ENCODE measurements at regions not wholly inside any gene's neighbourhood (a gene's known extent, or its start where the extent isn't known, plus 50 kb on each side); places are given as distances from the start of the nearest gene placed in this dataset.
"Not testable (repeated sequence)": the region's sequence is repeated elsewhere in the genome, so short reads cannot be mapped to it uniquely, and the experiment has no call there.

- DNase-seq (no peak), FAIRE-seq (no peak)
- no peaks in the 10 kb centered on the region for H3K36me3 ChIP-seq (ENCODE audit: control insufficient read depth in 3 of 3, insufficient read depth in 2 of 3, low read depth in 1 of 3, low read length in 3 of 3)
- peaks cover 0 to 5% of the 10 kb centered on the region in 2 donors for H3K9me3 ChIP-seq (ENCODE audit: control insufficient read depth in 2 of 2, insufficient read depth in 1 of 2, low read depth in 1 of 2, low read length in 1 of 2)
- H3K4me3 ChIP-seq (ENCODE audit: low read depth in 1 of 3, low read length in 3 of 3) = no peak overlapping the region
- WGBS, 3 donors = 77 to 85% (median 79%) methylated on average over 5 of the region's 5 CpGs
- H3K27me3 ChIP-seq (ENCODE audit: control insufficient read depth in 3 of 3, insufficient read depth in 3 of 3, low read length in 3 of 3) = no peaks in the 10 kb centered on the region
- H3K27ac ChIP-seq (ENCODE audit: low read depth in 1 of 3, low read length in 2 of 3) = no peak overlapping the region
- no peaks in the 10 kb centered on the region for H3K4me1 ChIP-seq (ENCODE audit: control insufficient read depth in 3 of 3, insufficient read depth in 2 of 3, low read depth in 1 of 3, low read length in 2 of 3)
Observed at GRCh38 chr2:195148004-195148403, 509.0 kb upstream of the SLC39A10 start.

GRCh38 chr2:195146761-195147541 lies 510.1 kb upstream of the SLC39A10 start:
- DNase-seq (no peak), FAIRE-seq (no peak)
- H3K27me3 ChIP-seq (ENCODE audit: control insufficient read depth in 3 of 3, insufficient read depth in 3 of 3, low read length in 3 of 3) = no peaks in the 10 kb centered on the region
- WGBS, 3 donors = 76 to 78% (median 77%) methylated on average over 4 of the region's 4 CpGs
- no peak overlapping the region for H3K27ac ChIP-seq (ENCODE audit: low read depth in 1 of 3, low read length in 2 of 3)
- no peaks in the 10 kb centered on the region for H3K36me3 ChIP-seq (ENCODE audit: control insufficient read depth in 3 of 3, insufficient read depth in 2 of 3, low read depth in 1 of 3, low read length in 3 of 3)
- peaks cover 0 to 7% of the 10 kb centered on the region in 2 donors for H3K9me3 ChIP-seq (ENCODE audit: control insufficient read depth in 2 of 2, insufficient read depth in 1 of 2, low read depth in 1 of 2, low read length in 1 of 2)
- H3K4me1 ChIP-seq (ENCODE audit: control insufficient read depth in 3 of 3, insufficient read depth in 2 of 3, low read depth in 1 of 3, low read length in 2 of 3) = no peaks in the 10 kb centered on the region
- no peak overlapping the region for H3K4me3 ChIP-seq (ENCODE audit: low read depth in 1 of 3, low read length in 3 of 3)

- Histone ChIP-seq H3K4me1 (ENCODE audit: control insufficient read depth in 3 of 3, insufficient read depth in 2 of 3, low read depth in 1 of 3, low read length in 2 of 3) (no peaks in the 10 kb centered on the region), H3K9me3 (ENCODE audit: control insufficient read depth in 2 of 2, insufficient read depth in 1 of 2, low read depth in 1 of 2, low read length in 1 of 2) (peaks cover 0 to 6% of the 10 kb centered on the region in 2 donors), H3K4me3 (ENCODE audit: low read depth in 1 of 3, low read length in 3 of 3) (no peak overlapping the region), H3K27ac (ENCODE audit: low read depth in 1 of 3, low read length in 2 of 3) (no peak overlapping the region), H3K27me3 (ENCODE audit: control insufficient read depth in 3 of 3, insufficient read depth in 3 of 3, low read length in 3 of 3) (no peaks in the 10 kb centered on the region), H3K36me3 (ENCODE audit: control insufficient read depth in 3 of 3, insufficient read depth in 2 of 3, low read depth in 1 of 3, low read length in 3 of 3) (no peaks in the 10 kb centered on the region)
- FAIRE-seq = no peak
- no peak for DNase-seq
- WGBS, 3 donors = 87 to 90% (median 87%) methylated on average over 7 of the region's 7 CpGs
Observed at GRCh38 chr2:195138435-195138834, 518.6 kb upstream of the SLC39A10 start.

- 80 to 92% (median 83%) methylated on average over 3 of the region's 3 CpGs for WGBS, 3 donors
- not testable (repeated sequence) for H3K9me3 ChIP-seq (ENCODE audit: control insufficient read depth in 2 of 2, insufficient read depth in 1 of 2, low read depth in 1 of 2, low read length in 1 of 2); H3K4me1 ChIP-seq (ENCODE audit: control insufficient read depth in 3 of 3, insufficient read depth in 2 of 3, low read depth in 1 of 3, low read length in 2 of 3); H3K36me3 ChIP-seq (ENCODE audit: control insufficient read depth in 3 of 3, insufficient read depth in 2 of 3, low read depth in 1 of 3, low read length in 3 of 3); H3K27ac ChIP-seq (ENCODE audit: low read depth in 1 of 3, low read length in 2 of 3); FAIRE-seq; H3K27me3 ChIP-seq (ENCODE audit: control insufficient read depth in 3 of 3, insufficient read depth in 3 of 3, low read length in 3 of 3); H3K4me3 ChIP-seq (ENCODE audit: low read depth in 1 of 3, low read length in 3 of 3); DNase-seq
Observed at GRCh38 chr2:195125889-195126288, 531.1 kb upstream of the SLC39A10 start.

GRCh38 chr2:195124391-195125079 lies 532.5 kb upstream of the SLC39A10 start:
- Histone ChIP-seq H3K4me1 (ENCODE audit: control insufficient read depth in 3 of 3, insufficient read depth in 2 of 3, low read depth in 1 of 3, low read length in 2 of 3) (no peaks in the 10 kb centered on the region), H3K4me3 (ENCODE audit: low read depth in 1 of 3, low read length in 3 of 3) (no peak overlapping the region), H3K27ac (ENCODE audit: low read depth in 1 of 3, low read length in 2 of 3) (no peak overlapping the region), H3K9me3 (ENCODE audit: control insufficient read depth in 2 of 2, insufficient read depth in 1 of 2, low read depth in 1 of 2, low read length in 1 of 2) (no peaks in the 10 kb centered on the region), H3K27me3 (ENCODE audit: control insufficient read depth in 3 of 3, insufficient read depth in 3 of 3, low read length in 3 of 3) (no peaks in the 10 kb centered on the region), H3K36me3 (ENCODE audit: control insufficient read depth in 3 of 3, insufficient read depth in 2 of 3, low read depth in 1 of 3, low read length in 3 of 3) (no peaks in the 10 kb centered on the region)
- FAIRE-seq (no peak), DNase-seq (no peak)
- 67 to 83% (median 70%) methylated on average over 10 of the region's 10 CpGs for WGBS, 3 donors

GRCh38 chr2:195122653-195123052 lies 534.4 kb upstream of the SLC39A10 start:
- no peak overlapping the region for H3K27ac ChIP-seq (ENCODE audit: low read depth in 1 of 3, low read length in 2 of 3)
- DNase-seq (no peak), FAIRE-seq (no peak)
- H3K9me3 ChIP-seq (ENCODE audit: control insufficient read depth in 2 of 2, insufficient read depth in 1 of 2, low read depth in 1 of 2, low read length in 1 of 2) = no peaks in the 10 kb centered on the region
- no peaks in the 10 kb centered on the region for H3K36me3 ChIP-seq (ENCODE audit: control insufficient read depth in 3 of 3, insufficient read depth in 2 of 3, low read depth in 1 of 3, low read length in 3 of 3)
- H3K4me1 ChIP-seq (ENCODE audit: control insufficient read depth in 3 of 3, insufficient read depth in 2 of 3, low read depth in 1 of 3, low read length in 2 of 3) = no peaks in the 10 kb centered on the region
- 69 to 88% (median 79%) methylated on average over 1 of the region's 1 CpG for WGBS, 3 donors
- no peak overlapping the region for H3K4me3 ChIP-seq (ENCODE audit: low read depth in 1 of 3, low read length in 3 of 3)
- H3K27me3 ChIP-seq (ENCODE audit: control insufficient read depth in 3 of 3, insufficient read depth in 3 of 3, low read length in 3 of 3) = no peaks in the 10 kb centered on the region

- WGBS, 3 donors = 59 to 71% (median 67%) methylated on average over 3 of the region's 3 CpGs
- FAIRE-seq = no peak
Observed at GRCh38 chr2:195121341-195121740, 535.7 kb upstream of the SLC39A10 start.

GRCh38 chr2:195119231-195119630 lies 537.8 kb upstream of the SLC39A10 start:
- FAIRE-seq = no peak
- H3K9me3 ChIP-seq (ENCODE audit: control insufficient read depth in 2 of 2, insufficient read depth in 1 of 2, low read depth in 1 of 2, low read length in 1 of 2) = peaks cover 0 to 6% of the 10 kb centered on the region in 2 donors
- H3K4me1 ChIP-seq (ENCODE audit: control insufficient read depth in 3 of 3, insufficient read depth in 2 of 3, low read depth in 1 of 3, low read length in 2 of 3) = no peaks in the 10 kb centered on the region
- DNase-seq = no peak
- H3K36me3 ChIP-seq (ENCODE audit: control insufficient read depth in 3 of 3, insufficient read depth in 2 of 3, low read depth in 1 of 3, low read length in 3 of 3) = no peaks in the 10 kb centered on the region
- peaks cover 0 to 2% (median 0%) of the 10 kb centered on the region in 3 donors for H3K27me3 ChIP-seq (ENCODE audit: control insufficient read depth in 3 of 3, insufficient read depth in 3 of 3, low read length in 3 of 3)
- no peak overlapping the region for H3K4me3 ChIP-seq (ENCODE audit: low read depth in 1 of 3, low read length in 3 of 3)
- H3K27ac ChIP-seq (ENCODE audit: low read depth in 1 of 3, low read length in 2 of 3) = no peak overlapping the region

More at GRCh38 chr2:195121341-195121740, 535.7 kb upstream of the SLC39A10 start:
- H3K27me3 ChIP-seq (ENCODE audit: control insufficient read depth in 3 of 3, insufficient read depth in 3 of 3, low read length in 3 of 3) = no peaks in the 10 kb centered on the region
- H3K36me3 ChIP-seq (ENCODE audit: control insufficient read depth in 3 of 3, insufficient read depth in 2 of 3, low read depth in 1 of 3, low read length in 3 of 3) = no peaks in the 10 kb centered on the region
- no peak overlapping the region for H3K4me3 ChIP-seq (ENCODE audit: low read depth in 1 of 3, low read length in 3 of 3)
- H3K9me3 ChIP-seq (ENCODE audit: control insufficient read depth in 2 of 2, insufficient read depth in 1 of 2, low read depth in 1 of 2, low read length in 1 of 2) = no peaks in the 10 kb centered on the region
- H3K27ac ChIP-seq (ENCODE audit: low read depth in 1 of 3, low read length in 2 of 3) = no peak overlapping the region
- DNase-seq = no peak
- no peaks in the 10 kb centered on the region for H3K4me1 ChIP-seq (ENCODE audit: control insufficient read depth in 3 of 3, insufficient read depth in 2 of 3, low read depth in 1 of 3, low read length in 2 of 3)

Measured in small intestine (tissue), 7 donors.